Left cardiac atrium (tissue), 4 donors: ENCODE measurements at regions not wholly inside any gene's neighbourhood (a gene's known extent, or its start where the extent isn't known, plus 50 kb on each side); places are given as distances from the start of the nearest gene placed in this dataset.
"Not testable (repeated sequence)": the region's sequence is repeated elsewhere in the genome, so short reads cannot be mapped to it uniquely, and the experiment has no call there.

Experiments used
- ATAC-seq, 2 donors: fragments of 200-7000 bp; cut with Tn5 transposase; one replicate each; pipeline ENCODE4 v1.9.1; 2020; ENCODE audit warnings: mild to moderate bottlenecking in 2 of 2, moderate library complexity in 2 of 2
- DNase-seq: peaks from one replicate; pipeline ENCODE4 v3.0.0-alpha.2; 2020
- intact Hi-C, 2 donors: fragments of 100-400 bp; cut with DNase I; formaldehyde crosslinking; loops; one replicate each; pipeline versions ENCODE4 v1.14.1 to v1.15.1; 2022 to 2023
- donor health status: DM: no; HTN: yes; CAD: no.
- donor health status: DM: no; HTN: yes; CAD: no; lungs with severe emphysema.
- donor health status: DM: yes; HTN: yes; CAD: no.
- donor health status: Dilated cardiomyopathy.

GRCh38 chr4:107472265-107472948, 247.6 kb downstream of the PAPSS1 start:
- DNase-seq, result no peak
- no peak for ATAC-seq
- intact Hi-C loops, result no loop called here

GRCh38 chr4:107470173-107470572, 249.9 kb downstream of the PAPSS1 start:
- ATAC-seq, result no peak
- DNase-seq, result no peak
- intact Hi-C loops, result no loop called here

GRCh38 chr4:107468812-107469211, 251.2 kb downstream of the PAPSS1 start:
- no peak for DNase-seq
- no peak for ATAC-seq
- intact Hi-C loops, result no loop called here

GRCh38 chr4:107468156-107468555, 251.9 kb downstream of the PAPSS1 start:
- DNase-seq, result no peak
- ATAC-seq, result no peak
- intact Hi-C loops, result no loop called here

GRCh38 chr4:107467461-107467860, 252.6 kb downstream of the PAPSS1 start:
- no peak for ATAC-seq
- intact Hi-C loops, result no loop called here
- DNase-seq, result no peak

- DNase-seq, result no peak
- no peak for ATAC-seq
- intact Hi-C loops, result no loop called here
Observed at GRCh38 chr4:107458194-107458593, 261.8 kb downstream of the PAPSS1 start.

GRCh38 chr4:107453987-107454386, 266.0 kb downstream of the PAPSS1 start:
- intact Hi-C loops, result no loop called here
- no peak for ATAC-seq
- peak; percentile 21 for DNase-seq

GRCh38 chr4:107452717-107453630, 267.1 kb downstream of the PAPSS1 start:
- intact Hi-C loops, result no loop called here
- no peak for DNase-seq
- ATAC-seq, result no peak

GRCh38 chr4:107449611-107450369, 270.2 kb downstream of the PAPSS1 start:
- intact Hi-C loops, result no loop called here
- DNase-seq, result no peak
- no peak for ATAC-seq

GRCh38 chr4:107442538-107443111, 277.4 kb downstream of the PAPSS1 start:
- intact Hi-C loops, result no loop called here
- DNase-seq (no peak), ATAC-seq (no peak)

GRCh38 chr4:107439401-107439800, 280.6 kb downstream of the PAPSS1 start:
- no peak for DNase-seq
- ATAC-seq, result no peak
- intact Hi-C loops, result no loop called here

GRCh38 chr4:107436471-107436870, 283.6 kb downstream of the PAPSS1 start:
- intact Hi-C loops, ATAC-seq, DNase-seq: not testable (repeated sequence)

- DNase-seq, result no peak
- intact Hi-C loops, result no loop called here
- ATAC-seq, result no peak
Observed at GRCh38 chr4:107432451-107432850, 287.6 kb downstream of the PAPSS1 start.

GRCh38 chr4:107423677-107424405, 296.2 kb downstream of the PAPSS1 start:
- intact Hi-C loops, result no loop called here
- ATAC-seq (peak in 1 of 2 donors; percentile 83), DNase-seq (no peak)

GRCh38 chr4:107419536-107419935, 300.5 kb downstream of the PAPSS1 start:
- ATAC-seq, intact Hi-C loops, DNase-seq: not testable (repeated sequence)

- DNase-seq, result no peak
- ATAC-seq, result no peak
- intact Hi-C loops, result no loop called here
Observed at GRCh38 chr4:107419052-107419451, 301.0 kb downstream of the PAPSS1 start.

- DNase-seq, ATAC-seq: not testable (repeated sequence)
Observed at GRCh38 chr4:107415490-107415889, 304.5 kb downstream of the PAPSS1 start.

GRCh38 chr4:107409872-107410271, 310.2 kb downstream of the PAPSS1 start:
- DNase-seq, ATAC-seq, intact Hi-C loops: not testable (repeated sequence)

More at GRCh38 chr4:107415490-107415889, 304.5 kb downstream of the PAPSS1 start:
- intact Hi-C loops, result not testable (repeated sequence)

GRCh38 chr4:107408968-107409367, 311.1 kb downstream of the PAPSS1 start:
- ATAC-seq (no peak), DNase-seq (no peak)
- intact Hi-C loops, result no loop called here
